Vagina (tissue), 2 donors: ENCODE measurements at regions not wholly inside any gene's neighbourhood (a gene's known extent, or its start where the extent isn't known, plus 50 kb on each side); places are given as distances from the start of the nearest gene placed in this dataset.

Experiments used
- CTCF ChIP-seq, 3 experiments: fragments of 450-650 bp in 2 of 3; fragments of 200-600 bp in 1 of 3; sonication (generic) in 1 of 3; IDR thresholded peaks; one replicate each; pipeline ENCODE4 v1.5.1; 2017 to 2019; ENCODE audit warnings: antibody characterized with exemption in 3 of 3, mild to moderate bottlenecking in 2 of 3, moderate library complexity in 2 of 3
- POLR2A ChIP-seq, 2 donors: fragments of 450-650 bp; IDR thresholded peaks; one replicate each; pipeline ENCODE4 v1.6.1; 2017; ENCODE audit warnings: antibody characterized with exemption in 2 of 2, mild to moderate bottlenecking in 2 of 2, moderate library complexity in 2 of 2
- POLR2AphosphoS5 ChIP-seq, 2 donors: sonication (generic); formaldehyde crosslinking; IDR thresholded peaks; one replicate each; pipeline ENCODE4 v1.9.0; 2017; ENCODE audit warnings: antibody characterized with exemption in 2 of 2, mild to moderate bottlenecking in 2 of 2, low read depth in 1 of 2; ENCODE audit not compliant: insufficient read depth in 1 of 2

DNA sequence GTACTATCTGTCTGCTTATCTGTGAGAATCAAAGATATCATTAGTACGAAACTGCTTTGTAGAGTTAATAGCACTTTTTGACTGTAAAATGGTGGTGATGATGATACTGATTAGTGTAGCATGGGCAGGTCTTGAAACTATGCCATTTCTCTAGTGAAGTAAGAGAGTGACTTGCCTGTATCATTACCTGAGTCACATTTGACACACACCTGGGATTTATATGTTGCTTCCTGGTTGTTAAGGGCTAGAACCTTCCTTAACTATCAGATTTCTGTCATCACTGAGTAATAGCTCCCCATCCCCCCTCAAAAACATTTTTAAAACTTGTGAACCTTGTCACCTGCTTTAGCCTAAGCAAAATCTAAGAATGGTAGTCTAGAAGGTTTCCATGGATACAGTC, 135.6 kb upstream of the RORB start:
- no peak for TF ChIP-seq POLR2AphosphoS5 (IDR thresholded peaks at IDR 0.05; ENCODE audit: insufficient read depth in 1 of 2, low read depth in 1 of 2)
- TF ChIP-seq CTCF (IDR thresholded peaks at IDR 0.05) = no peak
- no peak for TF ChIP-seq POLR2A (IDR thresholded peaks at IDR 0.05)
